ENCODE measurements at regions not wholly inside any gene's neighbourhood (a gene's known extent, or its start where the extent isn't known, plus 50 kb on each side); places are given as distances from the start of the nearest gene placed in this dataset.

GRCh38 chr5:4758996-4759395 lies 381.1 kb upstream of the ADAMTS16 start:
- TF ChIP-seq CTCF (IDR thresholded peaks at IDR 0.05) = no peak
- TF ChIP-seq POLR2A (IDR thresholded peaks at IDR 0.05) = no peak
